Lower leg skin (tissue), 4 donors: ENCODE measurements at regions not wholly inside any gene's neighbourhood (a gene's known extent, or its start where the extent isn't known, plus 50 kb on each side); places are given as distances from the start of the nearest gene placed in this dataset.

Experiments
- DNase-seq, 2 donors: peaks; one replicate each; pipeline ENCODE4 v3.0.0-alpha.2; 2019; ENCODE audit warnings: low spot score in 2 of 2
- H3K4me3 ChIP-seq: fragments of 200-600 bp; sonication (generic); 2 replicates; pipeline ENCODE4 v1.5.1; 2017; ENCODE audit warnings: mild to moderate bottlenecking, low read depth; ENCODE audit not compliant: poor library complexity, severe bottlenecking
- CTCF ChIP-seq, 3 donors: fragments of 450-650 bp; IDR thresholded peaks; one replicate each; pipeline ENCODE4 v1.5.1; 2016; ENCODE audit warnings: antibody characterized with exemption in 3 of 3, mild to moderate bottlenecking in 3 of 3, moderate library complexity in 2 of 3
- POLR2A ChIP-seq, 2 donors: fragments of 450-650 bp; IDR thresholded peaks; one replicate each; pipeline ENCODE4 v1.6.1; 2016 to 2017; ENCODE audit warnings: antibody characterized with exemption in 2 of 2, mild to moderate bottlenecking in 1 of 2, moderate library complexity in 1 of 2
- WGBS, 2 donors: methylation state at CpG; one replicate each; pipeline ENCODE4 v1.1.5; 2018; 5-methylcytosine and 5-hydroxymethylcytosine counted together
- intact Hi-C: fragments of 100-400 bp; cut with DNase I; formaldehyde crosslinking; loops from one replicate; pipeline ENCODE4 v1.15.0; 2023; ENCODE audit warnings: low total_unique reads

DNA sequence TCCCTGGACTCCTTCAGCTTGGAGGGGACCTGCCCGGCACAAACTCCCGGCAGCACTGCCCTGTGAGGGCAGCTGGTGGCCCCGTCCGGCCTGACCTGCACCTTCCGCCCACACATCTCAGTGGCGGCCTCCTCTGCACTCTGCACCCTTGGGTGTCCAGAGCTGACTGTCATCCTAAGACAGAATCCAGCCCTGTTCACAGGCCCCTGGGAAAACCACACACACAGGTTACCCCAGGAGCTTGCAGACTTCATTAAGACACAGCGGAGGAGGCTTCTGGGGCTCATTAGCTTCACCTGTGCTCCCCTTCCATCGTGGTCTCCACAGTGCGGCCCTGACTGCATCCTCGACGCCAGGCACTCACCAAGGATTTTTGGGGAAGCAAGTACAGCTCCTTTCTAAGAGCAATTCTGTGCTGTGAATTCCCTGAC, 51.5 kb upstream of the SHH start:
- peak in 1 of 2 donors; percentile 60 for DNase-seq
- H3K4me3 ChIP-seq: no peak overlapping the region
- intact Hi-C loops: no loop called here
- whole genome bisulfite sequencing, 2 donors: 77 to 90% methylated on average over 8 to 11 of the region's 11 CpGs
- no peak for TF ChIP-seq CTCF (IDR thresholded peaks at IDR 0.05)
- no peak for TF ChIP-seq POLR2A (IDR thresholded peaks at IDR 0.05)

GRCh38 chr7:155862123-155862892, 50.0 kb upstream of the SHH start:
- no peak for TF ChIP-seq CTCF (IDR thresholded peaks at IDR 0.05)
- TF ChIP-seq POLR2A (IDR thresholded peaks at IDR 0.05): no peak
- intact Hi-C loops: no loop called here
- 73 to 77% methylated on average over 12 of the region's 12 CpGs for WGBS, 2 donors
- no peak overlapping the region for H3K4me3 ChIP-seq
- DNase-seq: peak in 1 of 2 donors; percentile 57
